ENCODE measurements at regions not wholly inside any gene's neighbourhood (a gene's known extent, or its start where the extent isn't known, plus 50 kb on each side); places are given as distances from the start of the nearest gene placed in this dataset.

- TF ChIP-seq CTCF (IDR thresholded peaks at IDR 0.05; ENCODE audit: low read depth, low read length) = no peak
- TF ChIP-seq EZH2phosphoT487 (IDR thresholded peaks at IDR 0.05; ENCODE audit: low read depth) = no peak
Observed at GRCh38 chr4:125573368-125573767, 258.6 kb downstream of the FAT4 start.
